HG03439 (cell line): ENCODE measurements at regions not wholly inside any gene's neighbourhood (a gene's known extent, or its start where the extent isn't known, plus 50 kb on each side); places are given as distances from the start of the nearest gene placed in this dataset.

Source experiments
- ATAC-seq: cut with Tn5 transposase; IDR thresholded peaks from one replicate; pipeline ENCODE4 v1.9.1; 2021; ENCODE audit warnings: mild to moderate bottlenecking, moderate library complexity; ENCODE audit not compliant: unreplicated experiment

GRCh38 chr1:164475834-164476233, 83.2 kb upstream of the PBX1 start:
- no peak for ATAC-seq

GRCh38 chr1:164477343-164477742, 81.6 kb upstream of the PBX1 start:
- no peak for ATAC-seq

- ATAC-seq = no peak
Observed at GRCh38 chr1:164479242-164479641, 79.7 kb upstream of the PBX1 start.

GRCh38 chr1:164480285-164480907, 78.6 kb upstream of the PBX1 start:
- no peak for ATAC-seq

GRCh38 chr1:164495905-164496304, 63.1 kb upstream of the PBX1 start:
- ATAC-seq = no peak

DNA sequence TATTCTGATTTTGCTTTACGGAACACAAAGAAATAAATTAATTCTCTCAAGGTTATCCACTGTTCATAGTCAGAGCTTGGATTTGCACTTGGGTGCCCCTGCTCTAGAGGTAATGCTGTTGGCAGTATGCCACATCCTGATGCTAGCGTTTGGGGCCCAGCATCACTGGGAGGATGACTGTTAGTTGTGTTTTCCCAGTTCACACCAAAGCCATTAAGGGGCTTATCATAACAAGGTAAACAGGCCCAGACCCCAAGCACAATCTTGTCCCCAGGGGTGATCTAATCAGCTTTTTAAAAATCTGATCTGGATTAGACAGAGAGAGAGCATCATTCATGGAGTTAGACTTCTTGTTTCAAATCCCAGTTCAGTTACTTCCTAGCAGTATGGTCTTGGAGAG, 60.2 kb upstream of the PBX1 start:
- ATAC-seq = no peak

GRCh38 chr1:164504749-164505148, 54.2 kb upstream of the PBX1 start:
- ATAC-seq = no peak
